ENCODE measurements at regions not wholly inside any gene's neighbourhood (a gene's known extent, or its start where the extent isn't known, plus 50 kb on each side); places are given as distances from the start of the nearest gene placed in this dataset.

DNA sequence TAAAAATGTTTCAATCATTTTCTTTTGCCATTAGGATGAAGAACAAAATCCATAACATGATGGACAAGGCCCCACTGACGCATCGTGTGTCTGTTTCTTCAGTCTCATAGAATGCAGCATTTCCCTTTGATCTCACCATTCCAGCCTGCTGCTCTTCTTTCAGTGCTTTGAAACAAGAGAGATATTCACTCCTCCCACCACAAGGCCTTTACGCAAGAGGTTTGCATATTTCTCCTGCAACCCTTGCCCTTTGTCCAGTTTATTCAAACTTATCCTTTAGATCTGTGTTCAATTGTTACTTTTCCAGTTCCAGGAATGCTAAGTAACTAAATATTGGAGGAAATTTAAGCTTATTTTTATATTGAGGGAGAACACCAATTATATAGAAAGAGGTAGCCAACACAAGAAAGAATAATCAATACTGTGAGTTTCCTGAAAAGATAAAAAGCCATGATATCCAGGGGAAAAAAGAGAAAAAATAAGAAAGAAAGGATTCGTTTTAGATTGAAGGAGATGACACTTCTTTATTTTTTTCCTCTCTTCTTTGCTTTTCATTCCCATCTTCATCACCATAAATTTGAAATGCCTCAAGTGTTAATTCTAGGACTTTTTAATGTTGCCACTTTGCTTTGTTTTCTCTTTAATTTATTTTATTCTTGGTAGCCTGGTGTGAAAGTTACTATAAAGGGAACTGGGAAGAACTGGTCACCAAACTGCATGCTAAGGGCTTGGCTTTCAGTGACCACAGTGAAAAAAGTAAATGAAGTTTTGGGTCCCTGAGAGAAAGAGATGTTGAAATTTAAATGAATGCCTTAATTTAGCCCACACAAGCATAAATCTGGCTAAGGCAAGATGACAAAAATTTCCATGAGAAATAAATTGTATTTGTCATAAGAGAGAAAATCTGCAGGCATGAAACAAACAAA is 102.1 kb downstream of the KIF2B start:
- Histone ChIP-seq H2AFZ (ENCODE audit: low read length) (no peak overlapping the region), H3K27me3 (ENCODE audit: control insufficient read depth, insufficient read depth, low read length) (no peaks in the 10 kb centered on the region), H3K4me2 (ENCODE audit: extremely low read depth, insufficient read depth, low read length) (no peak overlapping the region), H3K9ac (ENCODE audit: insufficient read depth, low read length) (no peak overlapping the region), H3K27ac (ENCODE audit: insufficient read depth, low read length) (no peak overlapping the region), H3K4me3 (replicated peaks in 1 of 4; ENCODE audit: control extremely low read depth in 1 of 4, insufficient read depth in 1 of 4, low read depth in 3 of 4, low read length in 4 of 4) (no peak overlapping the region), H4K20me1 (ENCODE audit: control insufficient read depth, extremely low read depth, insufficient read depth, low read length) (no peaks in the 10 kb centered on the region), H3K36me3 (ENCODE audit: control insufficient read depth, insufficient read depth, low read length) (no peaks in the 10 kb centered on the region), H3K9me3 (ENCODE audit: control insufficient read depth, insufficient read depth, low read depth, low read length) (no peaks in the 10 kb centered on the region), H3K79me2 (ENCODE audit: control insufficient read depth, insufficient read depth, low read length) (no peaks in the 10 kb centered on the region), H3K4me1 (ENCODE audit: control insufficient read depth, extremely low read depth, insufficient read depth, low read length) (no peaks in the 10 kb centered on the region)
- TF ChIP-seq, protein P1, sequence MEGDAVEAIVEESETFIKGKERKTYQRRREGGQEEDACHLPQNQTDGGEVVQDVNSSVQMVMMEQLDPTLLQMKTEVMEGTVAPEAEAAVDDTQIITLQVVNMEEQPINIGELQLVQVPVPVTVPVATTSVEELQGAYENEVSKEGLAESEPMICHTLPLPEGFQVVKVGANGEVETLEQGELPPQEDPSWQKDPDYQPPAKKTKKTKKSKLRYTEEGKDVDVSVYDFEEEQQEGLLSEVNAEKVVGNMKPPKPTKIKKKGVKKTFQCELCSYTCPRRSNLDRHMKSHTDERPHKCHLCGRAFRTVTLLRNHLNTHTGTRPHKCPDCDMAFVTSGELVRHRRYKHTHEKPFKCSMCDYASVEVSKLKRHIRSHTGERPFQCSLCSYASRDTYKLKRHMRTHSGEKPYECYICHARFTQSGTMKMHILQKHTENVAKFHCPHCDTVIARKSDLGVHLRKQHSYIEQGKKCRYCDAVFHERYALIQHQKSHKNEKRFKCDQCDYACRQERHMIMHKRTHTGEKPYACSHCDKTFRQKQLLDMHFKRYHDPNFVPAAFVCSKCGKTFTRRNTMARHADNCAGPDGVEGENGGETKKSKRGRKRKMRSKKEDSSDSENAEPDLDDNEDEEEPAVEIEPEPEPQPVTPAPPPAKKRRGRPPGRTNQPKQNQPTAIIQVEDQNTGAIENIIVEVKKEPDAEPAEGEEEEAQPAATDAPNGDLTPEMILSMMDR (conservative IDR thresholded peaks at IDR 0.05 in 1 of 2, IDR thresholded peaks at IDR 0.05 in 1 of 2; ENCODE audit: low read depth in 1 of 2, low read length in 2 of 2): no peak
- TF ChIP-seq EZH2 (IDR thresholded peaks at IDR 0.05; ENCODE audit: low read length, missing control alignments): no peak
- peak in 1 of 2 donors; percentile 20 for DNase-seq (ENCODE audit: low read depth in 2 of 2)

DNA sequence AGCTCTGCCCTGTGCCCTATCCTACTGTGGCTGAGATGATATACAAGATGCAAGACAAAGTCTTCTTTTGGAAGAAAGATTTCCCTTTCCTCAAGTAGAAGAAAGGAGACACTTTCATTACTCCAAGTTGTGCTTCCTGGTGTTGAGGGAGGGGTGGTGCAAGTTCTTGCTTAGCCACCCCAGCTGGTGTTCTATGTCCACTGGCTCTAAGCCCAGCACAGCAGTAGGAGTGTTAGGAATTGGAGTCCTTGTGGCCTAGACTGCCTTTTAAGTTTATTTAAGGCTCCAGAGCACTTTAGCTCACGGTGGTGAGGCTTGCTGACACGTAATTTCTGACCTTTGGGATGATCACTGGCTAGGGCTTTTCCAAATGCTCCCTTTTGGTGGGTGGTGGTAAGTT is 109.7 kb downstream of the KIF2B start:
- Histone ChIP-seq H3K4me2 (ENCODE audit: extremely low read depth, insufficient read depth, low read length) (no peak overlapping the region), H3K4me1 (ENCODE audit: control insufficient read depth, extremely low read depth, insufficient read depth, low read length) (no peaks in the 10 kb centered on the region), H3K4me3 (replicated peaks in 1 of 4; ENCODE audit: control extremely low read depth in 1 of 4, insufficient read depth in 1 of 4, low read depth in 3 of 4, low read length in 4 of 4) (no peak overlapping the region), H3K27me3 (ENCODE audit: control insufficient read depth, insufficient read depth, low read length) (no peaks in the 10 kb centered on the region), H3K9me3 (ENCODE audit: control insufficient read depth, insufficient read depth, low read depth, low read length) (no peaks in the 10 kb centered on the region), H3K79me2 (ENCODE audit: control insufficient read depth, insufficient read depth, low read length) (no peaks in the 10 kb centered on the region), H3K9ac (ENCODE audit: insufficient read depth, low read length) (no peak overlapping the region), H2AFZ (ENCODE audit: low read length) (no peak overlapping the region), H3K36me3 (ENCODE audit: control insufficient read depth, insufficient read depth, low read length) (no peaks in the 10 kb centered on the region), H3K27ac (ENCODE audit: insufficient read depth, low read length) (no peak overlapping the region), H4K20me1 (ENCODE audit: control insufficient read depth, extremely low read depth, insufficient read depth, low read length) (no peaks in the 10 kb centered on the region)
- no peak for TF ChIP-seq EZH2 (IDR thresholded peaks at IDR 0.05; ENCODE audit: low read length, missing control alignments)
- TF ChIP-seq, protein P1 (conservative IDR thresholded peaks at IDR 0.05 in 1 of 2, IDR thresholded peaks at IDR 0.05 in 1 of 2; ENCODE audit: low read depth in 1 of 2, low read length in 2 of 2): no peak
- DNase-seq (ENCODE audit: low read depth in 2 of 2): peak in 1 of 2 donors; percentile 5

DNA sequence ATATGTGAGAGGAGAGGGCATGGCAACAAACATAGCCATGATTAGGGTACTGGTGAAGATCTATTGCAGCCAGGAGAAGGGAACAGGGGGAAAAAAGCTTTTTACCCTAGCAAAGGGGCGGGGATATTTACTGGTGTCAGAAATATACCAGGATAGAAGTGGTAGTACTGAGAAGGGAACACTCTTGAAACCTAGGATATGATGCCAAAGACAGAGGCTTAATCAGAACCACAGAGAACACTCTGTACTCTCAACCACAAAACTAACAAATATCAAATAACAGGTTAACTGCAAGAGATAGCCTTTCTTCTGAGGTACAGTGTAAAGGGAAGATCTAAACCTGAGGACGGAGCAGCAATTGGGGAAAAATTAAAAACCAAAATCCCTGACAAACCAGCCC is 112.2 kb downstream of the KIF2B start:
- Histone ChIP-seq H3K9ac (ENCODE audit: insufficient read depth, low read length) (no peak overlapping the region), H3K27me3 (ENCODE audit: control insufficient read depth, insufficient read depth, low read length) (no peaks in the 10 kb centered on the region), H3K36me3 (ENCODE audit: control insufficient read depth, insufficient read depth, low read length) (no peaks in the 10 kb centered on the region), H3K4me2 (ENCODE audit: extremely low read depth, insufficient read depth, low read length) (no peak overlapping the region), H4K20me1 (ENCODE audit: control insufficient read depth, extremely low read depth, insufficient read depth, low read length) (no peaks in the 10 kb centered on the region), H3K9me3 (ENCODE audit: control insufficient read depth, insufficient read depth, low read depth, low read length) (no peaks in the 10 kb centered on the region), H3K4me1 (ENCODE audit: control insufficient read depth, extremely low read depth, insufficient read depth, low read length) (no peaks in the 10 kb centered on the region), H2AFZ (ENCODE audit: low read length) (no peak overlapping the region), H3K27ac (ENCODE audit: insufficient read depth, low read length) (no peak overlapping the region), H3K4me3 (replicated peaks in 1 of 4; ENCODE audit: control extremely low read depth in 1 of 4, insufficient read depth in 1 of 4, low read depth in 3 of 4, low read length in 4 of 4) (no peak overlapping the region), H3K79me2 (ENCODE audit: control insufficient read depth, insufficient read depth, low read length) (no peaks in the 10 kb centered on the region)
- DNase-seq (ENCODE audit: low read depth in 2 of 2): no peak
- no peak for TF ChIP-seq EZH2 (IDR thresholded peaks at IDR 0.05; ENCODE audit: low read length, missing control alignments)
- TF ChIP-seq, protein P1 (conservative IDR thresholded peaks at IDR 0.05 in 1 of 2, IDR thresholded peaks at IDR 0.05 in 1 of 2; ENCODE audit: low read depth in 1 of 2, low read length in 2 of 2): no peak
